GM12873 (cell line): ENCODE measurements at regions not wholly inside any gene's neighbourhood (a gene's known extent, or its start where the extent isn't known, plus 50 kb on each side); places are given as distances from the start of the nearest gene placed in this dataset.

Experiments
- TF ChIP-seq, protein P1 (sequence below): IDR thresholded peaks from 2 replicates; pipeline ENCODE4 v1.5.1; 2012; ENCODE audit warnings: low read depth, mild to moderate bottlenecking, moderate library complexity, low read length, control low read depth; ENCODE audit not compliant: insufficient read depth; ENCODE audit errors: missing control alignments

DNA sequence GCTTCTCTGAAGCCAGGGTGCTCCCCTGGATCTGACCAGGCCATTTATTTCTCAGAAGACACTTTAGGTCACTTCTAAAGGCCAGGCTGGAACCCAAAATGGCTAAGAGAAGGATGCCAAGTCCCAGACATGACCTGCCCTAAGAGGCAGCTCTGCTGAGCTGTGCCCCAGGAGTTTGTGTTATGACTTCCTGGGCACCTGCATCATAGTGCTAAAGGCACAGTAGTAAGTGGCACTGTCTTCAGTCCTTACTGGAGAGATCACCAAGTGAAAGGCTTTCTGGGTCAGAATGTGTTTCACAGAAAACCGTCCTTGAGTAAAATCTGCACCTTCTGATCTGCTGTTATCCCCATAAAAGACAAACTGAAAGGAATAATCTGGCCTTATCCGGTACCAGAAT, 120.2 kb downstream of the DAD1 start:
- TF ChIP-seq, protein P1, sequence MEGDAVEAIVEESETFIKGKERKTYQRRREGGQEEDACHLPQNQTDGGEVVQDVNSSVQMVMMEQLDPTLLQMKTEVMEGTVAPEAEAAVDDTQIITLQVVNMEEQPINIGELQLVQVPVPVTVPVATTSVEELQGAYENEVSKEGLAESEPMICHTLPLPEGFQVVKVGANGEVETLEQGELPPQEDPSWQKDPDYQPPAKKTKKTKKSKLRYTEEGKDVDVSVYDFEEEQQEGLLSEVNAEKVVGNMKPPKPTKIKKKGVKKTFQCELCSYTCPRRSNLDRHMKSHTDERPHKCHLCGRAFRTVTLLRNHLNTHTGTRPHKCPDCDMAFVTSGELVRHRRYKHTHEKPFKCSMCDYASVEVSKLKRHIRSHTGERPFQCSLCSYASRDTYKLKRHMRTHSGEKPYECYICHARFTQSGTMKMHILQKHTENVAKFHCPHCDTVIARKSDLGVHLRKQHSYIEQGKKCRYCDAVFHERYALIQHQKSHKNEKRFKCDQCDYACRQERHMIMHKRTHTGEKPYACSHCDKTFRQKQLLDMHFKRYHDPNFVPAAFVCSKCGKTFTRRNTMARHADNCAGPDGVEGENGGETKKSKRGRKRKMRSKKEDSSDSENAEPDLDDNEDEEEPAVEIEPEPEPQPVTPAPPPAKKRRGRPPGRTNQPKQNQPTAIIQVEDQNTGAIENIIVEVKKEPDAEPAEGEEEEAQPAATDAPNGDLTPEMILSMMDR, result no peak

DNA sequence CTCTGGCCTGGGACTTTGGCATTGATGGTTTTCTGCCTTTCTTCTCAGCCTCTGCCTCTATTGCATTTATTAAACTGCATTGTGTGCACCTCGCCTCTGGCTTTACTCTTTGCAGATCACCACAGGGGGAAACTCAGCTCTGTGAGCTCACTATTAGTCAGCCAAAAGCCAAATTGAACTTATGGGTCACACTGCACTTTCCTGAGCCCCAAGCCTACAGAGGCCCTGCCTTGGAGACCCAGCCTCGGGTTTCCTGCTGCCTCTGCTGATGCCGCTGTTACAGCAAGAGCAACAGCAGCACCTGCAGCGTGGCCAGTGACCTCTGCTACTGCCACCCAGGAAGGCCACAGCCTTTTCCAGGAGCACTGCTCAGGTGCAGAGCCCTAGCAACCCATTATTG, 122.5 kb downstream of the DAD1 start:
- TF ChIP-seq, protein P1, result peak; percentile 15

DNA sequence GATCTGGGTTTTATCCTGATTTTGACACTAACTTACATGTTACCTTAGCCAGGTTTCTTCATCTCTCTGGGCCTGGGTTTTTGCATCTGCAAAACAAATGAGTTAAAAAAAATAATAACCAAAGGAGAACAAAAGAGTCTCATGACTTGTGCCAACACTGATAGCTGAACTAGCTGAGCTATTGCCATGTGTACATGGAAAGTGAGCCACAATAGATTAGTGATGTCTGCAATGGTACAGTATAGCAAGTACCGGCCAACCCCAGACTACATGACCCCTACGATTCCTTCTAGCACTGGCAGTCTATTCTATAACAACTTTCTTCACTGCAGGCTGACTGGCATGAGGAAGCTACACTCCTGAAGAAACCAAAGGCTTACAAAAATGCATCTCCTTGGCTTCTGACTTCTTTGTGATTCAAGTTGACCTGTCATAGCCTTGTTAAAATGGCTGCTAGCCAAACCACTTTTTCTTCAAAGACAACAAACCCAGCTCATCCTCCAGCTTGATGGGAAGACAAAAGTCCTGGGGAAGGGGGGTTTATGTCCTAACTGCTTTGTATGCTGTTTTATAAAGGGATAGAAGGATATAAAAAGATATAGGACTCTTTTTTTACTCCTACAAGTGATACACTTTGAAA, 123.7 kb downstream of the DAD1 start:
- TF ChIP-seq, protein P1, result no peak

DNA sequence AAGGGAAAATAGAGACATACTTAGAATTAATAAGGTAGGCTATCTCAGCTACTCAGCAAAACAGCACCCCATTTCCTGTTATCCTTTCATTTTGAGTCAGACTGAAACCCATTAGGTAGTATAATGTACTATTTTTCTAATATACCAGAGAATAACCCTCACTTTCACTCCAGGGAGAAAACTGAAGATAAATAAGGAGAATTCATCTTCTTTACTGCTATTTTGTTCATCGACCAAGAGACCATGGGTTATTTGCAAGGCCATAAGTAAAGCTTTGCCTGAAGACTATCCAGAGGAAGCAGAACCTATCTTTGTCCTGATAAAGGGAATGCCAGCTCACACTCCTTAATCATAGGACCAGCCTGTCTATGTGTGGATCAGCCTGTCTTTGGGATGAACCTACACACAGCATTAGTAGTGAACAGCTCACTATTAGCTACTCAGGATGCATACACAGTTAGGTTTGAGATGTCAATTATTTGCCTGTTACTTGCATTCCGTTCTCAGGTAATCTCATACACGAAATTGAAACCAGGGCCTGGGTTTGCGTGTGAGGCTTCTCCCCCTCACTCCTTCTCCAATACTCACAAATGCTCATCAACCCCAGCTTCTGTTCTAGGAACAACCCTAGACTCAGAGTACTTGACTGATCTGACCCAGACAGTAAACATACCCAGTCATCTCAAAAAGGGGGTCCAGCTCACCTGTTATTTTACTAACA, 124.4 kb downstream of the DAD1 start:
- TF ChIP-seq, protein P1, result no peak

DNA sequence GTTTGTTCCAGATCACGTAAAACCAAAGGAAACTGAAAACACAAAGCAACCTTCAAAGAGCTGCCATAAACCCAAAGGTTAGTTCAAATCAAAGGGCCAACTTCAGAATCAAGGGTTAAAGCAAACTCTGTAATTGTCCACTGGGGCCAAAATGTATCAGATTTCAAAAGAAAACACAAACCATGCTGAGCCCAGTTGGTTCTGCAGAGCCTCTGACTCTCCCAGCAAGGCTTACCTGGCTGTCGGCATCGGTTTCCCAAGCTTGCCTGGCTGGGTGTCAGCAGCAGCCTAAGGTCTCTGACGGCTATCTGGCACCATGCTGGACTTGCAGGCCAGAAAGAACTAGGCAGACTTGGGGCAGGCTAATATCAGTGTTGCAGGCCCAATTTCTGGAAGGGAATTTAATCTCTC, 125.3 kb downstream of the DAD1 start:
- TF ChIP-seq, protein P1, result no peak

DNA sequence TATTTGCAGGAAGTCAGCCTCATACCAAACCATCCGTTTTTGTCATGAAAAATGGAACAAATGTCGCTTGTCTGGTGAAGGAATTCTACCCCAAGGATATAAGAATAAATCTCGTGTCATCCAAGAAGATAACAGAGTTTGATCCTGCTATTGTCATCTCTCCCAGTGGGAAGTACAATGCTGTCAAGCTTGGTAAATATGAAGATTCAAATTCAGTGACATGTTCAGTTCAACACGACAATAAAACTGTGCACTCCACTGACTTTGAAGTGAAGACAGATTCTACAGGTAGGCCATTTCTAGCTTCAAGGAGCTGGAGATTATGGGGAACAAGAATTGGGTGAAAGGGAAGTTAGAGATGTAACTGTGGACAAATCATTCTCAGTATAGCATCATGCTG, 126.1 kb downstream of the DAD1 start:
- TF ChIP-seq, protein P1, result no peak

DNA sequence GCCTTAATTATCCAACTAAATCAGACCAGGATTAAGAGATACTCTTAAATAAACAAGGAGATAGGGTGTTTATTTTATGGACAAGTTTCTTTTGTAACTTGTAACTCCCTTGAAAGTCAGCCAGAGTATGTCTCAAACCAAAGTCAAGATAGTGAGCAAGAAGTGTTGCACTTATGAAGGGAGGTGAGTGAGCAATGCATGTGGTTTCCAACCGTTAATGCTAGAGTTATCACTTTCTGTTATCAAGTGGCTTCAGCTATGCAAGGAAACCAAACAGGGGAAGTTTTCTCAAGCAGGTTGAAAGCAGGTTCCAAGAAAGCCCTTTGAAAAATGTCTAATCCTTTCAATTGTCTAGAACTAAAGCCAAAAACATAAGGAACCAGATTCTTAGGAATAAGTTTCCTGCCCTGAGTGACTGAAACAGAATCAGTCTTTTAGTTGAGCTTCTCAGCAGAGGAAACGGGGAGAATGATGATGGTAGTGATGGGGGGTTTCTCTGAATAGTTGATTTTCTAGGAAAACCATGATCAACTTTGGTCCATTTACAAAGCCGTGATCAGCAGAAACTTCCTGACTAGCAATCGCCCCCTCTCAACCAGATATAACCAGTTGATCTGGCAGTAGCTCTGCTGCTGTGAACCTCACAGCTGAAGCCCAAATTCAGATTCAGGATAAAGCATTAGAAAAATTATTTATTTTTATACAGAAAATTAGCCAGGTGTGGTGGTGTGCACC, 128.4 kb downstream of the DAD1 start:
- TF ChIP-seq, protein P1, result no peak
